Gastrocnemius medialis (tissue), 4 donors: ENCODE measurements at regions not wholly inside any gene's neighbourhood (a gene's known extent, or its start where the extent isn't known, plus 50 kb on each side); places are given as distances from the start of the nearest gene placed in this dataset.

Experiments used
- POLR2A ChIP-seq, 2 donors: fragments of 450-650 bp; IDR thresholded peaks; one replicate each; pipeline ENCODE4 v1.6.1; 2017; ENCODE audit warnings: antibody characterized with exemption in 2 of 2, mild to moderate bottlenecking in 2 of 2, moderate library complexity in 2 of 2
- TF ChIP-seq, protein P1 (sequence below), 5 experiments: fragments of 450-650 bp in 3 of 5; fragments of 200-600 bp in 2 of 5; sonication (generic) in 2 of 5; IDR thresholded peaks in 4 of 5; conservative IDR thresholded peaks in 1 of 5; 1 replicate in 4 of 5; 2 replicates in 1 of 5; pipeline ENCODE4 v1.5.1; 2016 to 2019; ENCODE audit warnings: antibody characterized with exemption in 5 of 5, mild to moderate bottlenecking in 3 of 5, moderate library complexity in 3 of 5

DNA sequence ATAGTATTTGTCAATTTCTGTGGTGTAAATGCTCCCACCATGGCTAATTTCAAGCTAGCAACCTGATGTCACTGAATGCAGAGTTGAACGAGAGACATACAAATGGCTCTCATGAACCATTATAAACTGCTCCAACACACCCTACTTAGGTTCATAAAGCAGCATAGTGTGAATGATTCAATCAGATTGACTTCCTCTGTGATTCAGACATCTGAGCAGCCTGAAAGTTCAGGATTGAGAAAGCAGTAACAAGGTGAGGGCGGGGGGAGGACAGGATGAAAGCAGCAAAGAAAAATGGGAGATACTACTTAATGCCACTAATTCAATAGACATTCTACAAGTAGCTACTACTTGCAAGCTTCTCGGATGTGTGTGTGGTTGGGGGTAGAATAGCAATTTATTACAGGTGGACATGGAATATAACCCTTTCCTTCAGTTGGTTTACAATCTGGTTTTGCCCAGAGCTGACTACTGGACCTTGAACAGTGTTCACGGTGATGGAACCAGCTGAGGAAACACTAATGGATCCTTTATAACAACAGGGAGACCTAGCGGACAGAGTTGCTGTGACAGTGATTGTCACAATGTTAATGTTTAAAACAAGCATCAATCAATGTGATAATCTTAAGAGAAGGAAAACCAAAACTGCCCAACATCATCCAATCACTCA, 52.5 kb upstream of the PELI2 start:
- TF ChIP-seq POLR2A (IDR thresholded peaks at IDR 0.05), result no peak
- TF ChIP-seq, protein P1, sequence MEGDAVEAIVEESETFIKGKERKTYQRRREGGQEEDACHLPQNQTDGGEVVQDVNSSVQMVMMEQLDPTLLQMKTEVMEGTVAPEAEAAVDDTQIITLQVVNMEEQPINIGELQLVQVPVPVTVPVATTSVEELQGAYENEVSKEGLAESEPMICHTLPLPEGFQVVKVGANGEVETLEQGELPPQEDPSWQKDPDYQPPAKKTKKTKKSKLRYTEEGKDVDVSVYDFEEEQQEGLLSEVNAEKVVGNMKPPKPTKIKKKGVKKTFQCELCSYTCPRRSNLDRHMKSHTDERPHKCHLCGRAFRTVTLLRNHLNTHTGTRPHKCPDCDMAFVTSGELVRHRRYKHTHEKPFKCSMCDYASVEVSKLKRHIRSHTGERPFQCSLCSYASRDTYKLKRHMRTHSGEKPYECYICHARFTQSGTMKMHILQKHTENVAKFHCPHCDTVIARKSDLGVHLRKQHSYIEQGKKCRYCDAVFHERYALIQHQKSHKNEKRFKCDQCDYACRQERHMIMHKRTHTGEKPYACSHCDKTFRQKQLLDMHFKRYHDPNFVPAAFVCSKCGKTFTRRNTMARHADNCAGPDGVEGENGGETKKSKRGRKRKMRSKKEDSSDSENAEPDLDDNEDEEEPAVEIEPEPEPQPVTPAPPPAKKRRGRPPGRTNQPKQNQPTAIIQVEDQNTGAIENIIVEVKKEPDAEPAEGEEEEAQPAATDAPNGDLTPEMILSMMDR (IDR thresholded peaks at IDR 0.05 in 4 of 5, conservative IDR thresholded peaks at IDR 0.05 in 1 of 5), result no peak
